ENCODE measurements at regions not wholly inside any gene's neighbourhood (a gene's known extent, or its start where the extent isn't known, plus 50 kb on each side); places are given as distances from the start of the nearest gene placed in this dataset.

DNA sequence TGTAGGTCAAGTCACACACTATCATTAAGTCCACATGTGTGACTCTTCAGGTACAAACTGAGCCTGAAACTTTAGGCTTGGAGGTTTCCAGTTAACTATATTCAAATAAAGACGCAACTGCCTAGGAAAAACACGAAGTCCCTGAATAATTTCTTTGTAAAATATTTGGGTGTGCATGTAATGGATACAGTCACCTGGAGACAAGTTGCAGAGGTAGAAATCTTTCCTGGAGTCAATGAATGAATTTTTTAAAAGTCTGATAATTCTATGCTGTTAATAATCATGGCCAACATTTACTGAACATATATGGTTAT, 132.7 kb downstream of the MTX3 start:
- no peak overlapping the region for H3K4me3 ChIP-seq (ENCODE audit: low read length)
- H3K27me3 ChIP-seq (ENCODE audit: insufficient read depth, low read length) = peaks cover 7% of the 10 kb centered on the region
- H2AFZ ChIP-seq (ENCODE audit: low read depth, low read length) = no peak overlapping the region
- no peaks in the 10 kb centered on the region for H3K36me3 ChIP-seq (ENCODE audit: insufficient read depth, low read length)
- no peaks in the 10 kb centered on the region for H3K9me3 ChIP-seq (ENCODE audit: low read length)
- no peaks in the 10 kb centered on the region for H3K4me1 ChIP-seq (ENCODE audit: insufficient read depth, low read length)

- Histone ChIP-seq H3K27me3 (ENCODE audit: insufficient read depth, low read length) (peaks cover 9% of the 10 kb centered on the region), H3K4me3 (ENCODE audit: low read length) (no peak overlapping the region), H3K9me3 (ENCODE audit: low read length) (no peaks in the 10 kb centered on the region), H3K36me3 (ENCODE audit: insufficient read depth, low read length) (no peaks in the 10 kb centered on the region), H3K4me1 (ENCODE audit: insufficient read depth, low read length) (no peaks in the 10 kb centered on the region), H2AFZ (ENCODE audit: low read depth, low read length) (no peak overlapping the region)
Observed at GRCh38 chr5:79857714-79858409, 133.2 kb downstream of the MTX3 start.

GRCh38 chr5:79856456-79857055, 134.5 kb downstream of the MTX3 start:
- H3K36me3 ChIP-seq (ENCODE audit: insufficient read depth, low read length) = no peaks in the 10 kb centered on the region

GRCh38 chr5:79853676-79854418, 137.2 kb downstream of the MTX3 start:
- Histone ChIP-seq H3K27me3 (ENCODE audit: insufficient read depth, low read length) (peaks cover 8% of the 10 kb centered on the region), H3K9me3 (ENCODE audit: low read length) (no peaks in the 10 kb centered on the region), H2AFZ (ENCODE audit: low read depth, low read length) (no peak overlapping the region), H3K36me3 (ENCODE audit: insufficient read depth, low read length) (no peaks in the 10 kb centered on the region), H3K4me1 (ENCODE audit: insufficient read depth, low read length) (no peaks in the 10 kb centered on the region), H3K4me3 (ENCODE audit: low read length) (no peak overlapping the region)

More at GRCh38 chr5:79856456-79857055, 134.5 kb downstream of the MTX3 start:
- H3K9me3 ChIP-seq (ENCODE audit: low read length) = no peaks in the 10 kb centered on the region
- no peaks in the 10 kb centered on the region for H3K4me1 ChIP-seq (ENCODE audit: insufficient read depth, low read length)
- H3K4me3 ChIP-seq (ENCODE audit: low read length) = no peak overlapping the region
- peaks cover 11% of the 10 kb centered on the region for H3K27me3 ChIP-seq (ENCODE audit: insufficient read depth, low read length)
- no peak overlapping the region for H2AFZ ChIP-seq (ENCODE audit: low read depth, low read length)

DNA sequence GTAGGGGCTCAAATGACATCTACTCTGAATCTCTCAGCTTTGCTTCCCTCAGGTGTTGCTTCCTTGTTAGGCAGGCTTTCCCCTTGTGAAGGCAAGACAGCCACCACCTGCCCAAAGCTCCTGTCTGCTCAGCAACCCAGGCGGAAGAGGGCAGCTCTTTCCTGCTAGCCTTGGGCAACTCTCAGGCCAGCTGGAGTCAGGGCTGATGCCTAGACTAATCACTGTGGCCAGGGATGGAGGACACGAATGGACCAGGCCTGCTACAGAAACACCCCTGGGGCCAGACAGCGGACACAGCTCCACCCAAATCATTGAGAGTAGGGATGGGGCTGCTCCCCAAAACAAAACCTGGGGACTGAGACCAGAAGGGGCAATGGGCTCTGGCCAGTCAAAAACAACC, 138.0 kb downstream of the MTX3 start:
- Histone ChIP-seq H3K4me3 (ENCODE audit: low read length) (no peak overlapping the region), H3K4me1 (ENCODE audit: insufficient read depth, low read length) (no peaks in the 10 kb centered on the region), H3K36me3 (ENCODE audit: insufficient read depth, low read length) (no peaks in the 10 kb centered on the region), H2AFZ (ENCODE audit: low read depth, low read length) (no peak overlapping the region), H3K9me3 (ENCODE audit: low read length) (no peaks in the 10 kb centered on the region), H3K27me3 (ENCODE audit: insufficient read depth, low read length) (peaks cover 8% of the 10 kb centered on the region)

DNA sequence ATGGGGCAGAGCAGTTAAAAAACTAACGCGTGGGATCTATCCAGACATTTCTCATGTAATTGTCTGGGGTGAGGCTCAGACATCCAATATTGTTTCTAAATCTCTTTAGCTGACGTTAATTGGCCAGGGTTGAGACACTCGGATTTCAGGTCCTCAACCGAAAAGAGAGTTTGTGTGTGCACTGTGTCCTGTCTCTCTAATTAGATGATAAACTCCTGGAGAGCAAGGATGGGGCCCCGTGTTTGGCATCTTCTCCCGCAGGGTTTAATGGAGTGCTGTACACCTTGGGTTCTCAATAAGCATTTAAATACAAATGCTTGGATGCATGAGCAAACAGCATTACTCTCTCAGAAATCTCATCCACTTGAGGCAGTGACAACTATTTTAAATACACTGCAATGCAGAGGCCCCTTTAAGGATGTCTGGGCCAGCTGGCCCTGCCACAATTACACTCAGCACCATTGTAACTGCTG, 139.6 kb downstream of the MTX3 start:
- H3K9me3 ChIP-seq (ENCODE audit: low read length) = no peaks in the 10 kb centered on the region
- no peaks in the 10 kb centered on the region for H3K36me3 ChIP-seq (ENCODE audit: insufficient read depth, low read length)
- H3K4me1 ChIP-seq (ENCODE audit: insufficient read depth, low read length) = no peaks in the 10 kb centered on the region
- no peak overlapping the region for H2AFZ ChIP-seq (ENCODE audit: low read depth, low read length)
- peaks cover 8% of the 10 kb centered on the region for H3K27me3 ChIP-seq (ENCODE audit: insufficient read depth, low read length)
- H3K4me3 ChIP-seq (ENCODE audit: low read length) = no peak overlapping the region

DNA sequence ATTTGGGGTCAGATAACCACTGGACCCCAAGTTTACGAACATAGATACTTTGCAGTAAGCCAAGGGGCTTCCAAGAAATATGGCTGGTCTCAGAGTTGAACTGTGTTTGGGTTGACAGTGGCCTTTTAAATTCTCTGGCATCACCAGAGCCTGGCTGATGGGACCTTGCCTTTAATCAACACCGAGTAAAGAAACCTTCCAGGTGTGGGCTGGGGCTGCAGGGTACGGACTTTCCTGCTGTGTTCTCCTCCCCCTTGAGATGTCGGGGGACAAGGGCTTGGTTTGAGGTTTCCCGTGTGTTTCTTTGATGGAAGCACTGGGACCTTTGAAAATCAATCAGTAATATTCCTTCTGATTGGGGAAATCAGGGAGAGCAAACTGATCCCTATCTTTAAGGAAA, 140.1 kb downstream of the MTX3 start:
- H3K9me3 ChIP-seq (ENCODE audit: low read length) = no peaks in the 10 kb centered on the region
- H2AFZ ChIP-seq (ENCODE audit: low read depth, low read length) = no peak overlapping the region

GRCh38 chr5:79850316-79850822, 140.7 kb downstream of the MTX3 start:
- H3K9me3 ChIP-seq (ENCODE audit: low read length) = no peaks in the 10 kb centered on the region
- no peak overlapping the region for H3K4me3 ChIP-seq (ENCODE audit: low read length)
- no peak overlapping the region for H2AFZ ChIP-seq (ENCODE audit: low read depth, low read length)
- H3K4me1 ChIP-seq (ENCODE audit: insufficient read depth, low read length) = no peaks in the 10 kb centered on the region
- peaks cover 4% of the 10 kb centered on the region for H3K27me3 ChIP-seq (ENCODE audit: insufficient read depth, low read length)
- H3K36me3 ChIP-seq (ENCODE audit: insufficient read depth, low read length) = no peaks in the 10 kb centered on the region

More for the DNA sequence above, 140.1 kb downstream of the MTX3 start:
- H3K36me3 ChIP-seq (ENCODE audit: insufficient read depth, low read length) = no peaks in the 10 kb centered on the region
- no peaks in the 10 kb centered on the region for H3K4me1 ChIP-seq (ENCODE audit: insufficient read depth, low read length)
- peaks cover 8% of the 10 kb centered on the region for H3K27me3 ChIP-seq (ENCODE audit: insufficient read depth, low read length)
- H3K4me3 ChIP-seq (ENCODE audit: low read length) = no peak overlapping the region

DNA sequence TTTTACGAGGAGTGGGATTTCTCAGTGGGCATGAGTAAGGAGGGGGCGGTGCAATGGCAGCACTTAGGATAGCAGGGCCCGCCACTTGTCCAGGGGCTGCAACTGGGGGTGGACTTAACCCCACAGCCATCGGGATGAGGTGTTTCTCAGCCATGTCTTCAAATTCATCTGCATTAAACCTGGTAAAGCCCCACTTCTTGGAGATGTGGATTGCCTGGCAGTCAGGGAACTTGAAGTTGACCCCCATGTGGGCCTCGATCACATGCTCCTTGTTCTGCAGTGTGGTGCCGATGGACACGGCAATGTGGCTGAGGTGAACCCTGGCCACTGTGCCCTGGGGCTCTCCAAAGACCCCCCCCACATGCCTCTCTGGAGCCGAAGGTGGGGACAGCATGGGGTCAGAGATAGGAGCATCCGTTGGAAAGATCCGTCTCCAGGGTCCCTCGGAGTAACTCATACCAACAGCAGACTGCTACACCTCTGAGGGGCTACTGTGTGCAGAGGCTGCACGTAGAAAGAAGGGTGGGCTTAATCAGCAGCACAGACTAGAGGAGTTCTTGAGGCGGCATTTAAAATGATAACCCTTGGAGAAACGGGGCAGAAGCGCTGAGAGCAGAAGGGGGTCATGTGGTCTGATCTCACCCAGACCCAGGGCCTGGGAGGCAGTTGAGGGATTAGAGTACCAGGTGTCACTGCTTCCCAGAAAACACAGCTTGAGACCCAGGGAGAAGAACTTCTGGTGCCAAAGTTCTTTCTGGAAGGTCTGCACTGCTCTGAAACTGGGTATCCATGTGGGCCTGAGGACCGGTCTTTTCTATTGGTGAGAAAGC, 141.4 kb downstream of the MTX3 start:
- Histone ChIP-seq H2AFZ (ENCODE audit: low read depth, low read length) (no peak overlapping the region), H3K36me3 (ENCODE audit: insufficient read depth, low read length) (no peaks in the 10 kb centered on the region), H3K4me1 (ENCODE audit: insufficient read depth, low read length) (no peaks in the 10 kb centered on the region), H3K9me3 (ENCODE audit: low read length) (no peaks in the 10 kb centered on the region), H3K4me3 (ENCODE audit: low read length) (no peak overlapping the region), H3K27me3 (ENCODE audit: insufficient read depth, low read length) (peaks cover 4% of the 10 kb centered on the region)

Data from neuron (in vitro differentiated cells).